Sciatic nerve (tissue), 2 donors: ENCODE measurements at regions not wholly inside any gene's neighbourhood (a gene's known extent, or its start where the extent isn't known, plus 50 kb on each side); places are given as distances from the start of the nearest gene placed in this dataset.
"Not testable (repeated sequence)": the region's sequence is repeated elsewhere in the genome, so short reads cannot be mapped to it uniquely, and the experiment has no call there.

Source experiments
- ATAC-seq: fragments of 200-7000 bp; cut with Tn5 transposase; one replicate; pipeline ENCODE4 v1.9.1; 2020; ENCODE audit warnings: mild to moderate bottlenecking, moderate library complexity
- DNase-seq: peaks from one replicate; pipeline ENCODE4 v3.0.0-alpha.2; 2020; ENCODE audit warnings: low spot score
- intact Hi-C: fragments of 100-400 bp; cut with DNase I; formaldehyde crosslinking; loops from one replicate; pipeline ENCODE4 v1.14.2; 2022
- donor health status: DM: no; HTN: no; CAD: no.
- donor health status: DM: no; HTN: no; CAD: no.

DNA sequence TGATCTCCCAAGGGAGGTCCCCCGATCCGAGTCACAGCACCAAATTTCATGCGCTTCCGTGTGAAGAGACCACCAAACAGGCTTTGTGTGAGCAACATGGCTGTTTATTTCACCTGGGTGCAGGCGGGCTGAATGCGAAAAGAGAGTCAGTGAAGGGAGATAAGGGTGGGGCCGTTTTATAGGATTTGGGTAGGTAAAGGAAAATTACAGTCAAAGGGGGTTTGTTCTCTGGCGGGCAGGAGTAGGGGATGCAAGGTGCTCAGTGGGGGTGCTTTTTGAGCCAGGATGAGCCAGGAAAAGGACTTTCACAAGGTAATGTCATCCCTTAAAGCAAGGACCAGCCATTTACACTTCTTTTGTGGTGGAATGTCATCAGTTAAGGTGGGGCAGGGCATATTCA is 309.2 kb upstream of the PAPPA start:
- DNase-seq, intact Hi-C loops, ATAC-seq: not testable (repeated sequence)

DNA sequence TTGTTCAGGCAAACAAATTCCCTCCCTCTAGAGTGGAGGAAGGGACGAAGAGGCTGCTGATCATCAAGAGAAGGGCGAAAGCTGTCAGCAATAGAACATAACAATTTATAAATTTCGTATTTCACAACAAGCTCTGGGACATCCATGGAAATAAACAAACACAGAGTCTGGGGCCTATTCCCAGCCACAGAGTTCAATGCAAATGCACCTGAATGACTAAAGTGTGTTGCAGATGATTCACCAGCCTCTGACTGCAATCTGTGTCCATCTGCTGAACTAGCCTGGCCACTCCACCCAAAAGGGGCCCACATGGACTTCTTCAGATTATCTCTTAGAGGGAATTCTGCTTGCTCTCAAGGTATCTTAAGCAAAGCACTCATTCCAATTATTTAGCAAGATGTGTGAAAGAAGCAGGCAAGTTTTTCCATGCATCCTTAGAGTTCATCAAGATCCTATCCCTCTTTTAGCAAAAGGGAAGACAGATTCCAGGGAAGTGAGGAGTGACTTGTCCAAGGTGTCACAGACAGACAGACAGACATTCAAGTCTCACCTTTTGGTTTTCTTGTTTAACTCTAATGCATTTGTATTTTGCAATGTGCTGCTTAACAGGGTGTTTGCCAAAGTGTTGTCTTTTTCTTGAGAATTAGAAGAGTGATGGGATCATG is 307.8 kb upstream of the PAPPA start:
- intact Hi-C loops: no loop called here
- DNase-seq (no peak), ATAC-seq (no peak)

DNA sequence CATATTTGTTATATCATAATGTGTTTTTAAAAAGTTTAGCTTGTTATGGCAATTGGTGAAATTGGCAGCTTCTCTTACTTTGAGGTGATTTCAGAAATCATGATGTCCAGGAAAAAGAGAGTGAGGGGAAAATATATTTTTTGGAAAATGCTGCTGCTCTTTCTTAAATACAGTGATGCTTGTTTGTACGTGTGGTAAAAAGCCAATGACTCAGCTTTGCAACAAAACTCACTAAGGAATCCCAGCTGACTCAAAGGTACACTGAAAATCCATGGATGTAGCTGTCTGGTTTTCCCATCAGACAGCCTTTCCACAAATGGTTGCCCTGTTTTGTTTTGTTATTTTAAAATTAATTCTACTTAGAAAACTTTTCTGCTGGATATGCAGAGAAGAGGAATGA is 306.4 kb upstream of the PAPPA start:
- no peak for ATAC-seq
- DNase-seq: no peak
- intact Hi-C loops: no loop called here

DNA sequence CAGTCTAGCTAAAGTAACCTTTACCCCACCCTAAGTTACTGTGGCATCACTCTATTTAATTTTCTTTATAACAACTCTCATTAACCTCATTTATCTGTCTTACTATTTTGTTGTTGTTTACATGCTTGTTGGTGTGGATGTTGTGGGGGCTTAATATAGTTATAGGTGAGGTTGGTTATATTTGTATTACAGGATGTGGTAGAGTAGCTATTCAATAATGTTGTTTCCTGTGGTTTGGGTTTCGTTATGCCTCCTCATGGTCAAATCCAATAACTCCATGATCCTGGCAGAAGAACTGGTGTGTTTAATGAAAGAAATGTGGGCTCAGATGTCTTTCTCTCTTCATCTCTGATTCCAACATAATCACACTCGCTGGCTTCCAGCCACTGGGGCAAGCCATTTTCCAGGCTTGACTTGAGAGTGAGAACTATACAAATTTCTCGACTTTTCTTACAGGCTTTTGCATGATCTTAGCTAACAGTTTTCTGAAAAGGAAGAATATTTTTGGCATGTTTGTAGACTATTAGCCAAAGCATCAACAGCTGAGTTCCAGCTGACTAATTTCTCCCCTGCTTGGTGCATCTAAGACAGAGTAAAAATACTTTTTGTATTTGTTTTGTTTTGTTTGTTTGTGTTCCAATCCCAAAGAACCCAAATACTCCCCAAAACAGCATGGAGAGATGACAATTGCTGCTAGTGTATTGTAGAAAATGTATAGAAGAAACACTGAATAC is 303.7 kb upstream of the PAPPA start:
- intact Hi-C loops: no loop called here
- ATAC-seq: no peak
- no peak for DNase-seq

DNA sequence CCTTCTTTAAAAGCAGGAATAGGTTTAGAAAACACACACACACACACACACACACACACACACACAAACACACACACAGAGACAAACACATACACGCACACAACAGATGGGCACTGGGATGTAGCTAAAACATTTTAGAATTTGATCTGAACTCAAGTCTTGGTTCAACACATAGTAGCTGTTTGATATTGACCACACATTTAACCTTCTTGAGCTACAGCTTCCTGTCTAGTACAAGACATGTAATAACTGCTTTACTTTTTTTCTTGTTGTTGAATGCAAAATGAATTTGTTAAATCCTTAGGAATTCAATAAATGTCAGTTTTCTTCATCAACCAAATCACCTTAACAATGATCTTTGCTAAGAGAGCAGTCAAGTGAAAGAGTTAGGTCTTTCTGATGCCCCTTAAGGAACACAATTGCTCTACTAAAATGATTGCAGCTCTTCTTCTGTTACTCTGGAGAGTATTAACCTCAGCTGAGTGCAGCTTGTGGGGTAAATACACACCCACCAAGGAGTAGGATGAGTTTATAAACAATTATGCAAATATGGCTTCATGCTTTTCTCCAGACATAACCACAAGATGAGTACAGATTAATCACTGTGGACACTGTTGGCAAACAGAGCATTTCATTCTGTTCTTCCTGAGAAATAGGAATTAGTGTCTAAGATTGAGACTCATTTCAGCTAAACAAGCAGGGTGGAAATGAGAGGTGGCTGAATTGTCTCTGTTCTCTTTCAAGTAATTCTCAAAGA is 302.9 kb upstream of the PAPPA start:
- DNase-seq (no peak), ATAC-seq (no peak)
- intact Hi-C loops: no loop called here

DNA sequence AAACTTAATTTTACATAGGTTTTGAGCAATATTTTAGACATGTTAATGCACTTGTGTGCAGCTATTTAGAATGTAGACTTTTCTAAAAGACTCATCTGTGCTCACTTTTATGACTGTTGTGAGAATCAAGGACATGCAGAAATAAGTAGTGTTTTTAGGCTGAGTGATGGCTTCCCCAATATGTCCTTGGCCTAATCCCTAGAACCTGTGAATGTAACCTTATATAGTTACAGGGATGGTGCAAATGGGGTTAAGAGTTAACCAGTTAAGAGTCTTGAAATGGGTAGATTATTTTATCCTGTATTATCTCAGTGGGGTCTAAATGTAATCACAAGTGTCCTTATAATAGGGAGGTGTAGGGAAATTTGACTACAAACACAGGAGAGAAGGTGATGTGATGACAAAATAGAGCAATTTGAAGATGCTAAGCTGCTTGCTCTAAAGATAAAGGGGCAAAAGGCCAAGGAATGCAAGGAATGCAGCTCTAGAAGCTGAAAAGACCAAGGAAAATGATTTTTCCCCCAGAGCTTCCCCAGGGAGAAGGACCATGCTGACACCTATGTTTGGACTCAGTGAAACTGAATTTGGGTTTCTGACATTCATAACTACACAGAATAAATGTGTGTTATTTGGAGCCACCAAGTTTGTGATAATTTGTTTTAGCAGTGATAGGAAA is 298.0 kb upstream of the PAPPA start:
- ATAC-seq (no peak), DNase-seq (no peak)
- intact Hi-C loops: no loop called here

DNA sequence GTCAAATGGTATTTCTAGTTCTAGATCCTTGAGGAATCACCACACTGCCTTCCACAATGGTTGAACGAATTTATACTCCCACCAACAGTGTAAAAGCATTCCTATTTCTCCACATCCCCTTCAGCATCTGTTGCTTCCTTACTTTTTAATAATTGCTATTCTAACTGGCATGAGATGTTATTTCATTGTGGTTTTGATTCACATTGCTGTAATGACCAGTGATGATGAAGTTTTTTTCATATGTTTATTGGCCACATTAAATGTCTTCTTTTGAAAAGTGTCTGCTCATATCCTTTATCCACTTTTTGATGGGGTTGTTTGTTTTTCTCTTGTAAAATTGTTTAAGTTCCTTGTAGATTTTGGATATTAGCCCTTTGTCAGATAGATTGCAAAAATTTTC is 295.2 kb upstream of the PAPPA start:
- intact Hi-C loops, ATAC-seq, DNase-seq: not testable (repeated sequence)

DNA sequence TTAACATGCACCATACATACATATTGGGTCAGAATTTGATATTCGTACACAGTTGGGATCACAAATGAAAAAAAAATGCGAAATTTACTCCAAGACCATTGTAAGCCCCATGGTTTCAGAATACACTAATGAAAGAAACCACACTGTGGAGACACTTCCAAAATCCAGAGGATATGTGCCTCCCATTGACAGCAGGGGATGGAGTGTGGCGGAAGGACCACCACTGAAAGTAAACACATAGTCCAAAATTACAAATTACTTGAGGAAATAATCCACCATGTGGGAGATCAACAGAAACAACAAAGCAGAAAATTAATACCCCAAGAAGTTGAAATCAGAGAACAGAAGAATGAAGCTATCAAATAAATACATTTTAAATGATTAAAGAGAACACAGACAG is 291.6 kb upstream of the PAPPA start:
- ATAC-seq: no peak
- intact Hi-C loops: no loop called here
- no peak for DNase-seq

DNA sequence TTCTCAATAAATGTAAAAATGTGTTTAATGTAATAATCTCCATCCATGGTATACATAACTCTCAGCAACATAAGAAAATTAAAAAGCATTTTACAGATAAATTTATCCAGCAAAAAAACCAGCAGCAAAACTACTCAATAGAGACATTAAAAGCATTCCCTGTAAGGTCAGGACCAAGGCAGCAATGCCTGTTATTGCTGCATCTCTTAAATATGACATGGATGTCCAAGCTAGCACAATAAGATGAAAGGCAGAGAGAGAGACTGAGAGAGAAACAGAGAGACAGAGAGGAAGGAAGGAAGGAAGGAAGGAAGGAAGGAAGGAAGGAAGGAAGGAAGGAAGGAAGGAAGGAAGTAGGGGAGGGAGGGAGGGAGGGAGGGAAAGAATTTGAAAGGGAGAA is 289.0 kb upstream of the PAPPA start:
- no peak for DNase-seq
- intact Hi-C loops: no loop called here
- ATAC-seq: no peak

DNA sequence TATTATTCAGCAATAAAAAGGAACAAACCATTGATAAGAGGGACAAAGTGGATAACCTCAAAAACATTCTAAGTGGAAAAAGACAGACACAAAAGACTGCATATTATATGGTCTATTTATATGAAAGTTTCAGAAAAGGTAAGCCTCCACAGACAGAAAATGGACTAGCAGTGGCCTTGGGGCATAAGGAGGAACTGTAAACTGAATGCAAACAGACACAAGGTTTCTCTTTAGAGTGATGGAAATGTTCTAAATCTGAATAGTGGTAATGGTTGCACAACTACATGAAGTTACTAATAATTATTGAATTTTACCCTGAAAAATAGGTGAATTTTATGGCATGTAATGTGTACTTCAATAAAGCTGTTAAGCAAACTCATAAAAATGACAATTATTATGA is 286.3 kb upstream of the PAPPA start:
- ATAC-seq (no peak), DNase-seq (no peak)
- intact Hi-C loops: no loop called here

DNA sequence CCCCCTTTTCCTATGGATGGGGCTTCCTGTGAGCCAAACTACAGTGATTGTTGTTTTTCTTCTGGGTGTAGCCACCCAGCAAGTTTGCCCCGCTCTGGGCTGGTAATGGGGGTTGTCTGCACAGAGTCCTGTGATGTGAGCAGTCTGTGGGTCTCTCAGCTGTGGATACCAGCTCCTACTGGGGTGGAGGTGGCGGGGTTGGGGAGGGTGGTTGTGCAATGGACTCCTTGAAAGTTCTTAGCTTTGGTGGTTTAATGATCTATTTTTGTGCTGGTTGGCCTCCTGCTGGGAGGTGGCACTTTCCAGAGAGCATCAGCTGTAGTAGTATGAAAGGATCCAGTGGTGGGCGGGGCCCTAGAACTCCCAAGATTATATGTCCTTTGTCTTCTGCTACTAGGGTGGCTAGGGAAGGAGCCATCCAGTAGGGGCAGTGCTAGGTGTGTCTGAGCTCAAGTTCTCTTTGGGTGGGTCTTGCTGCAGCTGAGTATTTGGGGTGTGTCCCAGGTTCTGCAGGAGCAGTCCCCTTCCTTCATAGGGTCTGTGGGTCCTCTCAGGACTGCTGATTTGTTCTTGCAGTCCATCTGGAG is 275.6 kb upstream of the PAPPA start:
- DNase-seq (no peak), ATAC-seq (no peak)
- intact Hi-C loops: no loop called here

DNA sequence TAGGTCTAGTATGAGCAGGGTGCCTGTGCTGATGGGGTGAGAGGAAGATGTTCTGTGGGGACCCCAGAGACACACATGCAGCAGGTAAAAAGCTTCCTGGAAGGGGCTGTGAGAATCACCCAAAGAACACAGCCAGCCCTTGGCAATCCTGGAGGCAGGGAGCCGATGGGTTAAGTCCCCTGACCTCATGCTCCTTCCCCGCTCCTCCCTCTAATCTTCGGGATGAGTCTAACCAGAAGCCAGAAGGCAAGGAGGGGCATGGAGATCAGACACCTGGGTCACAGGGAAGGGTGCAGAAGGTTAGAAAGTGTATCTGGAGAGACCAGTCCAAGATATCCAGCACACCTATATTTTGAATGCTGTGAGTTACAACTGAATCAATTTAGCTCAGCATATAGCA is 274.1 kb upstream of the PAPPA start:
- ATAC-seq (no peak), DNase-seq (no peak)
- intact Hi-C loops: no loop called here

DNA sequence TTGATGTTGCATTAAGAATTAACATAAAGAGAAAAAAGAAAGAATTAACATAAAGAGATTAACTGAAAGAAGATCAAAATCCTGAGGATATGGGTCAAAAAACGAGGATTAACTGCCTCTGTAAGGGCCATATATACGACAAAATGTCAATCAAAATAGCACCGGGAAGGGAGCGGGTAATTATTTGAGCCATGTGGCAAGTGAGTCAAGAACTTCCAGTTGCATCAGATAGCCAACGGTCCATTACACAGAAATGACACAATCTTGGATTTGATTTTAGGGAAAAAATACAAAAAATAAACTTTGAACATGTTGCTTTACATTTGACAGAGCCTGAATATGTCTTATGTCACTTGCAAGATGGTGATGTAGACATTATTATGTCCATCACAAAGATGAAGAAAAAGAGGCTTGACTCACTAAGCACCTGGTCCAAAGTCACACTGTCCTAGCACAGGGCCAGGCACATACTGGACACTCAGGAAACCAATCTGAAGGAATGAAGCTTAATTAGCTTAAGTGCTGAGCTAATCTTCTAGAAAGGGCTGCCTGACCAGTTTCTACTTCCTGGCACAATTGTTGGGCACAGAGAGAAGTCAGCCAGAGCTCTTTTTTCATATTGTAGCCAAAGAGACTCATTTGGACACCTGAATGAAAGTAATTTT is 273.2 kb upstream of the PAPPA start:
- DNase-seq (no peak), ATAC-seq (no peak)
- intact Hi-C loops: no loop called here

DNA sequence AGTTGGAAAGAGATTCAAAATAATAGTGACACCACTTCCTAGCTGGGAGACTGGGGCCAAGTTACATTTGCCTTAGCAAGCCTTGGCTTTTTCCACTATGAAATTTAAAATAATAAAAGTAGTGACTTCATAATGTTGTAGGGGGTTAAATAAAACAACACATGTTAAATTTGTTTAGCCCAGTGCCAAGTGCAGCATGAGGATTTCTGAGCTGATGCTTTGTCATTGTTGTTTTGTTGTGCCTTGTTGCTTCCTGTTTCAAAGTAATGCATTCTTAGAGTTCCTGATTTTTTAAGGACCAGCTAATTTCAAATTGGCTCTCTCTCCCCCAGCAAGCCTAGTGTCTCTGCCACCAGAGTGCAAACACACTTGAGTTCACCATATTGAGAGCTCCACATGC is 270.7 kb upstream of the PAPPA start:
- ATAC-seq: no peak
- DNase-seq: no peak
- intact Hi-C loops: no loop called here

DNA sequence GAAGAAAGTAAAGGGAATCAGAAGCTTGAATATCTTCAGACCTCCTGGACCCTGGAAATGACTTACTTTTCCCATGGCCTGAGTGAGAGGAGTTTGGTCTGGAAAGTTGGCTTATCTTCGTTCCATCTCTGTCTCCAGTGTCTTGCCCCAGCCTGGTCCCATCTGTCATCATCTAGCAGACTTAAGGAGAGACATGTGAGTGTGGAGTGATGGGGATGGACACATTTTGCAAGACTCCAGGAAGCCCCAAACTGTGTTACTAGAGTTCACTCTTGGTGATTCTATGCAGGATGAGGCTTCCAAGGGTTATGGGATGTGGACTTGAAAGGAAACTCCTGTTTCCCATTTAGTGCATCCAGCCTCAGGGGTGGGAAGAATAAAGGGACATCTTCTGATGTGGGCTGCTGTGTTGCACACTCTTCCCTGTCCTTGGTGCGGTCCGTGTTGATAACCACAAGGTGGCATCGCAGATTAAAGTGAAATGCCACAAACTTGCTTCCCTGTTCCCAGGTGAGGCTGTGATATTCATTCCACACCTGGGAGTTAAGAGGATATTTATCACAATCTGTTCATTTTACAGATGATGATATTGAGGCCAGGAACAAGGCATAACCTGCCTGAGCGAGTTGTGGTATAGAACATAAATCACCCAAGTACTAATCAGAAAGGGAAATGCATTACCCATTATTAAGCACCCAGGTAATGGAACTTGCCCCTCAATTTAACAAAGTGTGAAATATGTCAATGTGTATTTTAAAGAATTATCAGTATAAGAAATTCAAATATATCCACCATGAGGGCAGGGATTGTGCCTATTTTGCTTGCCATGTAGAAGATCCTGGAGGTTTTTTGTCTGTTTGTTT is 269.9 kb upstream of the PAPPA start:
- ATAC-seq (peak; percentile 52), DNase-seq (no peak)
- intact Hi-C loops: no loop called here

DNA sequence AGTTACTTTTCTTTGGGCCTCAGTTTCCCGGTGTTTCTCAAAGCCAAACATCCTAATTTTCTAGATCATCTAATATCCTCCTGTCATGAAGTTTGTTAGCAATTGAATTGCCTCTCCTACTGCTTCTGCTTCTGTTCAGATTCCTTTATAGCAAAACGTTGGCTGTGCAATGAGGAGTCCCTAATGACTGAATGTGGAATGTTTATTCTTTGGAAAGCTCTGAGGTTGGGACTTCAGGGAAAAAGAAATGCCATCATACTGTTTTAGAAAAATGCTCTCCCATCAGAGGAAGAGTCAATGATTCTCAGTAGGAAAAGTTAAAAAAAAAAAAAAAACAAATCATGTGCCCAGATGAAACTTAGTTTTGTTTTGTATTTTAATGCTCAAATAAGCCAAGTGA is 268.7 kb upstream of the PAPPA start:
- intact Hi-C loops: no loop called here
- DNase-seq (no peak), ATAC-seq (no peak)

DNA sequence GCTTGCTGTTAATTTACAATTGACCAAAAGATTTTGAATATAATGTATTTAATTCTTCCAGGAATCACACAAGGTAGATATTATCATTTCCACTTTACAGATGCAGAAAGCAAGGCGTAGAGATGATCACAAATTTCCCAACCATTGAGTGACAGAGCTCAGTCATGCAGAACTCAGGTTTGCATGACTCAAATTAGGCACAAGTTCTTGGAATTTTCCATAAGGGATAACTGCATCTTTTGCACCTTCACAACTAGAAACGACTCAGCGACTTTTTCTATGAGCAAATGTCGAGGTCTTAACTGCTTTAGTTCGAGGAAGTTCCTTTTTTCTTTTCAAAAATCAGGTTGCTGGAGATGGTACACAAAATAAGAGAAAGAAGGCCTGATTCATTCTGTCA is 265.5 kb upstream of the PAPPA start:
- ATAC-seq (no peak), DNase-seq (no peak)
- intact Hi-C loops: no loop called here

DNA sequence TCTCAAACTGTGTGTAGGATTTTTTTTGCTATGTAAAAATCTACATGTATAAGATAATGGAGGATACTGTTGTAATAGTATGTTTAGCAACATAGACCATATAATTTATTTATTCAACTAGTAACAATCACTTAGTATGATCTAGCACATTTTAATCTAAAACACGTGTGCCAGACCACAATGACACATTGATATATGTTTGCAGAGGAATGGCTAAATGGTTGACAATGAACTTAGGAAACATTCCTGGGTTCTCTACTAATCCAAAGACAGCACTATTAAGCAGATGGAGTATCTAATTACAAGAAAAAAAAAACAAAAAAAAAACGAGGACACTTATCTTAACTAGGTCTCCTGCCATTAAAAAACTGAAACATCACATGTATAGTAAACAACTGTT is 261.7 kb upstream of the PAPPA start:
- no peak for DNase-seq
- no peak for ATAC-seq
- intact Hi-C loops: no loop called here
